Astrocyte (in vitro differentiated cells and primary cell): ENCODE measurements at regions not wholly inside any gene's neighbourhood (a gene's known extent, or its start where the extent isn't known, plus 50 kb on each side); places are given as distances from the start of the nearest gene placed in this dataset.

Source experiments
- CTCF ChIP-seq: IDR thresholded peaks from 2 replicates; pipeline ENCODE4 v1.5.1; 2011; ENCODE audit warnings: low read depth, mild to moderate bottlenecking, inconsistent platforms, low read length, moderate library complexity; ENCODE audit not compliant: insufficient read depth
- EZH2 ChIP-seq: IDR thresholded peaks from 2 replicates; pipeline ENCODE4 v1.6.1; 2012; ENCODE audit warnings: mild to moderate bottlenecking, low read length, inconsistent platforms; ENCODE audit not compliant: insufficient read depth

DNA sequence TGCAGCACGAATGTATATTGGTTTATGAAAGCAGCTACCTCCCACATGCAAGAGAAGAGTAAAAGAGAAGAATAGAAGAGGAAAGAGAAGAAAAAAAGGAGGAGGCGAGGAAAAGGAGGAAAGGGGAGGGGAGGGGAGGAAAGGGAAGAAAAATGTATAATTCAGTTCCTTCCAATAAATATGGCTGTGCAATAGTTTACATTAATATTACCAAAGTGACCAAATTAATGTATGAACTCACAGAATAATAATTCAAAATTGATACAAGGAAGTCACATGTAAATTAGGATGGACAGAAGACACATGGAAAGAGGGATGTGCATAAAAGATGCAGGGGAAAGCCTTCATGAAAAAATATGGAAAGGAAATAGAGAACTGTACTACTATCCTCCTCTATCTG, 172.5 kb downstream of the SLC38A4 start:
- no peak for TF ChIP-seq CTCF
- no peak for TF ChIP-seq EZH2
